Heart right ventricle (tissue), 16 donors: ENCODE measurements at regions not wholly inside any gene's neighbourhood (a gene's known extent, or its start where the extent isn't known, plus 50 kb on each side); places are given as distances from the start of the nearest gene placed in this dataset.

Source experiments
- ATAC-seq, 8 donors: fragments of 200-7000 bp; cut with Tn5 transposase; one replicate each; pipeline ENCODE4 v1.9.1; 2020; ENCODE audit warnings: mild to moderate bottlenecking in 8 of 8, moderate library complexity in 8 of 8, moderate number of reproducible peaks in 1 of 8
- DNase-seq, 2 donors: peaks; one replicate each; pipeline ENCODE4 v3.0.0-alpha.2; 2020
- H3K27ac ChIP-seq, 10 donors: fragments of 200-600 bp; sonication (generic) in 2 of 10; one replicate each; pipeline versions ENCODE4 v1.5.0 to v1.8.0; 2020 to 2022; ENCODE audit warnings: mild to moderate bottlenecking in 3 of 10
- H3K27me3 ChIP-seq, 7 donors: fragments of 200-600 bp; one replicate each; pipeline ENCODE4 v1.8.0; 2021 to 2022; ENCODE audit warnings: mild to moderate bottlenecking in 2 of 7
- H3K36me3 ChIP-seq, 9 donors: fragments of 200-600 bp; sonication (generic) in 1 of 9; one replicate each; pipeline versions ENCODE4 v1.5.0 to v1.8.0; 2020 to 2022; ENCODE audit warnings: mild to moderate bottlenecking in 2 of 9
- H3K4me1 ChIP-seq, 9 donors: fragments of 200-600 bp; sonication (generic) in 1 of 9; one replicate each; pipeline versions ENCODE4 v1.5.0 to v1.8.0; 2020 to 2022; ENCODE audit warnings: mild to moderate bottlenecking in 4 of 9
- H3K4me3 ChIP-seq, 10 donors: fragments of 200-600 bp; sonication (generic) in 2 of 10; one replicate each; pipeline versions ENCODE4 v1.5.0 to v1.8.0; 2020 to 2022; ENCODE audit warnings: mild to moderate bottlenecking in 7 of 10, moderate library complexity in 2 of 10
- H3K9me3 ChIP-seq, 11 donors: fragments of 200-600 bp in 10 of 11; sonication (generic) in 2 of 11; one replicate each; pipeline versions ENCODE4 v1.5.0 to v1.8.0; 2013 to 2022; ENCODE audit warnings: mild to moderate bottlenecking in 2 of 11, control low read depth in 1 of 11, moderate library complexity in 1 of 11
- CTCF ChIP-seq, 9 donors: fragments of 200-600 bp; sonication (generic) in 2 of 9; IDR thresholded peaks; one replicate each; pipeline versions ENCODE4 v1.5.0 to v1.8.0; 2021 to 2022; ENCODE audit warnings: antibody characterized with exemption in 9 of 9, mild to moderate bottlenecking in 5 of 9, moderate library complexity in 1 of 9
- WGBS, 2 donors: extraction: QIAGEN DNeasy Blood & Tissue Kit; methylation state at CpG; one replicate each; pipeline ENCODE4 v1.1.7; 2013; ENCODE audit warnings: inconsistent platforms in 1 of 2; 5-methylcytosine and 5-hydroxymethylcytosine counted together
- intact Hi-C, 10 donors: fragments of 100-400 bp; cut with DNase I; formaldehyde crosslinking; loops; one replicate each; pipeline versions ENCODE4 v1.11.1 to v1.14.2; 2022
- donor health status: Arrhythmogenic right ventricular cardiomyopathy.
- donor health status: ischemic (EF 13 %, LVEDD 7.1; RV severe dilation, severe dysfunction).
- donor health status: healthy with polysubstance abuse.
- donor health status: DM: no; HTN: yes; CAD: no.
- donor health status: DM: no; HTN: no; CAD: no.
- donor health status: ischemic (EF 25% LVEDD 6.9; RV normal size, moderate dysfunction).
- donor health status: ischemic (EF 25% LVEDD 5.7; RV mildly dilated, moderate dysfunction).
- donor health status: healthy.
- donor health status: DM: yes; HTN: yes; CAD: no.
- donor health status: Ischemic cardiomyopathy.
- donor health status: ischemic (EF 35%, LVEDD 5.7; RV mildly dilated, moderate dysfunction).
- donor health status: nonischemic (EF 11% LVEDD 7.7; RV severe dilation, severe dysfunction).
- donor health status: DM: yes; HTN: yes; CAD: no.
- donor health status: PGD.
- donor health status: ischemic (EF 29% LVEDD 5.4; RV normal size, mild dysfunction).
- donor health status: nonischemic (EF 23%, LVEDD 6.1; RV moderate dilation, normal function).

DNA sequence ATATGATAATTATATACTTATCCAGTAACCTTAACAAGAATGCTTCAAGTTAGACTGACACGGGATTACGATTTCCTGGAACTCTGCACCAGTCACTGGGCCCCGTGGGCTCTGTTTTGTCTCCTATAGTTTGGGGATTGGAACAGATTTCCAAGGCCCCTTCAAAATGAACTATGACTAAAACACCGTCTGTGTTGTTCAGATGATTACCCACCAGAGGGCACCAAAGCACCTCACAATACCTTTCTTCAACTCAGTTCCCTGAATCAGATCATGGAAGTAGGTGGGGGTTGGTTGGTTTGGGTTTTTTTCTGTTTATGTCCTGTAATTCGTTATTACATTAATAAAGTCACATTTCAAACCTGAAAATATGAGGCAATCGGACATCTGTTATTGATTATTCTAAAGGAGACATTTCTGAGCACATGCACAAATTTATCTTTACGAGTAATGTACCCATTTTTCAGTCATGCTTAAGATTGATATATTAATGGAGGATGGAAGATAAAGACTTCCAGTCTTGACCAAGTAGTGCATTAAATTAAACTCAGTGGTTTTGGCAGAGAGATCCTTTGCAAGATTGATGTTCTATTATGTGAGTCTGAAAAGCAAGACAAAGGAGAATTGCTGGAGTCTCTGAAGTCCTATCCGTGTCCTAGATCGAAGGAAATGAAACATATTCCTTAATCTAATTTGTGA, 112.0 kb upstream of the COL21A1 start:
- Histone ChIP-seq H3K4me3 (no peak overlapping the region), H3K4me1 (peaks cover 0 to 17% (median 0%) of the 10 kb centered on the region in 9 donors), H3K9me3 (peaks cover 0 to under 1% (median 0%) of the 10 kb centered on the region in 11 donors), H3K27ac (no peak overlapping the region), H3K36me3 (no peaks in the 10 kb centered on the region), H3K27me3 (no peaks in the 10 kb centered on the region)
- intact Hi-C loops = loop anchor here in 7 of 10 donors (1.0 to 10.0 kb wide), 8 partner anchors 211 to 495 kb away; no protein-coding TSS in a partner anchor
- DNase-seq (peak in 1 of 2 donors; percentile 73), ATAC-seq (peak; percentile 58 to 81 (median 72))
- TF ChIP-seq CTCF (IDR thresholded peaks at IDR 0.05) = peak; percentile 74 to 90 (median 85)
- 32% methylated on average over 9 of the region's 9 CpGs for WGBS, 2 donors

- Histone ChIP-seq H3K4me1 (peaks cover 0 to 10% (median 0%) of the 10 kb centered on the region in 9 donors), H3K27me3 (no peaks in the 10 kb centered on the region), H3K4me3 (no peak overlapping the region), H3K9me3 (peaks cover 0 to 12% (median 0%) of the 10 kb centered on the region in 11 donors), H3K27ac (no peak overlapping the region), H3K36me3 (no peaks in the 10 kb centered on the region)
- DNase-seq (no peak), ATAC-seq (no peak)
- no peak for TF ChIP-seq CTCF (IDR thresholded peaks at IDR 0.05)
- WGBS, 2 donors = 69 to 70% methylated on average over 6 of the region's 6 CpGs
- intact Hi-C loops = loop anchor here in 8 of 10 donors (2.0 to 10.0 kb wide), 7 partner anchors 213 to 497 kb away; no protein-coding TSS in a partner anchor
Measured at GRCh38 chr6:56357616-56358373, 110.4 kb upstream of the COL21A1 start.

DNA sequence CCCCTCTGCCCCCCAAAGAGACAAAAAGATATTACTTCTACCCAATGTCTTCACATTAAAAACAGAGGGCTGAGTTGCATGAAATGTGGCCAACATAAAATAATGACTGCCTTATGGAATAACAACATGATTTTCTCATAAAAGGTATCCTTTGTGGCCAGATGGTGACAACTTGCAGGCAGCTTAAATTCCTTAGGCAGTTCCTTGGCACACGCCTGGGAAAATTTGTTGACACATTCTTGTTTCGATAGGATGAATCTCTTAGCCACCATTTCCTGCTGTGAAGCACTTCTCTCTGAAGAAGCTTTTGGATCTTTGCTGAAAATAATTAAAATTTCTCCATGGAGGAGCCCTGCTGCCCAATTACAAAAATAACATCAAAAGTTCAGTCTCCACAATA, 109.0 kb upstream of the COL21A1 start:
- no peak for DNase-seq
- WGBS, 2 donors = 14 to 21% methylated on average over 2 of the region's 2 CpGs
- no peak for TF ChIP-seq CTCF (IDR thresholded peaks at IDR 0.05)
- Histone ChIP-seq H3K36me3 (no peaks in the 10 kb centered on the region), H3K27me3 (no peaks in the 10 kb centered on the region), H3K4me3 (no peak overlapping the region), H3K9me3 (peaks cover 0 to 12% (median 0%) of the 10 kb centered on the region in 11 donors), H3K27ac (no peak overlapping the region), H3K4me1 (peaks cover 0 to 9% (median 0%) of the 10 kb centered on the region in 9 donors)
- ATAC-seq = no peak
- intact Hi-C loops = loop anchor here in 6 of 10 donors (2.0 to 10.0 kb wide), 6 partner anchors 216 to 498 kb away; no protein-coding TSS in a partner anchor

- Histone ChIP-seq H3K4me3 (no peak overlapping the region), H3K4me1 (peaks cover 0 to 5% (median 0%) of the 10 kb centered on the region in 9 donors)
- intact Hi-C loops = loop anchor here in 3 of 10 donors (10.0 kb wide), 2 partner anchors 221 to 501 kb away; no protein-coding TSS in a partner anchor
Measured at GRCh38 chr6:56353860-56354259, 106.5 kb upstream of the COL21A1 start.

More at GRCh38 chr6:56353860-56354259, 106.5 kb upstream of the COL21A1 start:
- no peaks in the 10 kb centered on the region for H3K36me3 ChIP-seq
- peaks cover 0 to 1% (median 0%) of the 10 kb centered on the region in 7 donors for H3K27me3 ChIP-seq
- ATAC-seq (no peak), DNase-seq (no peak)
- no peak for TF ChIP-seq CTCF (IDR thresholded peaks at IDR 0.05)
- peaks cover 0 to 12% (median 0%) of the 10 kb centered on the region in 11 donors for H3K9me3 ChIP-seq
- no peak overlapping the region for H3K27ac ChIP-seq
